ENCODE measurements at regions not wholly inside any gene's neighbourhood (a gene's known extent, or its start where the extent isn't known, plus 50 kb on each side); places are given as distances from the start of the nearest gene placed in this dataset.
"Not testable (repeated sequence)": the region's sequence is repeated elsewhere in the genome, so short reads cannot be mapped to it uniquely, and the experiment has no call there.

GRCh38 chr6:134626086-134626485, 308.2 kb upstream of the SGK1 start:
- Mint-ChIP-seq H3K27me3 (ENCODE audit: low read depth) (peaks cover 6% of the 10 kb centered on the region), H3K9me3 (no peaks in the 10 kb centered on the region), H3K36me3 (ENCODE audit: low read depth) (no peaks in the 10 kb centered on the region), H3K4me1 (ENCODE audit: low read depth) (peaks cover 11% of the 10 kb centered on the region), H3K27ac (no peak overlapping the region), H3K4me3 (no peak overlapping the region)
- DNase-seq (ENCODE audit: low spot score): no peak

GRCh38 chr6:134624781-134625180, 306.9 kb upstream of the SGK1 start:
- no peak for DNase-seq (ENCODE audit: low spot score)
- Mint-ChIP-seq H3K9me3 (no peaks in the 10 kb centered on the region), H3K27ac (no peak overlapping the region), H3K36me3 (ENCODE audit: low read depth) (no peaks in the 10 kb centered on the region), H3K27me3 (ENCODE audit: low read depth) (no peaks in the 10 kb centered on the region), H3K4me1 (ENCODE audit: low read depth) (peaks cover 6% of the 10 kb centered on the region), H3K4me3 (no peak overlapping the region)

GRCh38 chr6:134623401-134623800, 305.5 kb upstream of the SGK1 start:
- H3K27ac Mint-ChIP-seq: no peak overlapping the region
- peaks cover 3% of the 10 kb centered on the region for H3K27me3 Mint-ChIP-seq (ENCODE audit: low read depth)
- no peak for DNase-seq (ENCODE audit: low spot score)
- no peak overlapping the region for H3K4me3 Mint-ChIP-seq
- no peaks in the 10 kb centered on the region for H3K9me3 Mint-ChIP-seq
- H3K4me1 Mint-ChIP-seq (ENCODE audit: low read depth): peaks cover 9% of the 10 kb centered on the region
- no peaks in the 10 kb centered on the region for H3K36me3 Mint-ChIP-seq (ENCODE audit: low read depth)

GRCh38 chr6:134622382-134623173, 304.7 kb upstream of the SGK1 start:
- Mint-ChIP-seq H3K9me3 (no peaks in the 10 kb centered on the region), H3K27me3 (ENCODE audit: low read depth) (peaks cover 3% of the 10 kb centered on the region), H3K4me3 (no peak overlapping the region), H3K27ac (no peak overlapping the region), H3K4me1 (ENCODE audit: low read depth) (peaks cover 9% of the 10 kb centered on the region), H3K36me3 (ENCODE audit: low read depth) (no peaks in the 10 kb centered on the region)
- DNase-seq (ENCODE audit: low spot score): no peak

- H3K27ac Mint-ChIP-seq: no peak overlapping the region
- no peaks in the 10 kb centered on the region for H3K9me3 Mint-ChIP-seq
- H3K4me1 Mint-ChIP-seq (ENCODE audit: low read depth): peaks cover 9% of the 10 kb centered on the region
- H3K4me3 Mint-ChIP-seq: no peak overlapping the region
- DNase-seq (ENCODE audit: low spot score): no peak
- H3K27me3 Mint-ChIP-seq (ENCODE audit: low read depth): peaks cover 3% of the 10 kb centered on the region
- no peaks in the 10 kb centered on the region for H3K36me3 Mint-ChIP-seq (ENCODE audit: low read depth)
Measured at GRCh38 chr6:134621858-134622257, 303.9 kb upstream of the SGK1 start.

- Mint-ChIP-seq H3K27me3 (ENCODE audit: low read depth) (peaks cover 3% of the 10 kb centered on the region), H3K4me3 (no peak overlapping the region), H3K4me1 (ENCODE audit: low read depth) (peaks cover 7% of the 10 kb centered on the region), H3K27ac (no peak overlapping the region), H3K36me3 (ENCODE audit: low read depth) (no peaks in the 10 kb centered on the region), H3K9me3 (no peaks in the 10 kb centered on the region)
- DNase-seq (ENCODE audit: low spot score): no peak
Measured at GRCh38 chr6:134619789-134620188, 301.9 kb upstream of the SGK1 start.

GRCh38 chr6:134619077-134619476, 301.2 kb upstream of the SGK1 start:
- Mint-ChIP-seq H3K27me3 (ENCODE audit: low read depth) (peaks cover 3% of the 10 kb centered on the region), H3K9me3 (no peaks in the 10 kb centered on the region), H3K27ac (no peak overlapping the region), H3K4me3 (no peak overlapping the region), H3K36me3 (ENCODE audit: low read depth) (no peaks in the 10 kb centered on the region), H3K4me1 (ENCODE audit: low read depth) (peaks cover 4% of the 10 kb centered on the region)
- DNase-seq (ENCODE audit: low spot score): no peak

- Mint-ChIP-seq H3K27me3 (ENCODE audit: low read depth) (peaks cover 3% of the 10 kb centered on the region), H3K4me3 (no peak overlapping the region), H3K9me3 (no peaks in the 10 kb centered on the region), H3K36me3 (ENCODE audit: low read depth) (no peaks in the 10 kb centered on the region), H3K27ac (no peak overlapping the region), H3K4me1 (ENCODE audit: low read depth) (peaks cover 3% of the 10 kb centered on the region)
- DNase-seq (ENCODE audit: low spot score): no peak
Measured at GRCh38 chr6:134614606-134615485, 296.9 kb upstream of the SGK1 start.

GRCh38 chr6:134612128-134612527, 294.2 kb upstream of the SGK1 start:
- not testable (repeated sequence) for H3K9me3 Mint-ChIP-seq

GRCh38 chr6:134610411-134610810, 292.5 kb upstream of the SGK1 start:
- Mint-ChIP-seq H3K4me1 (ENCODE audit: low read depth) (no peaks in the 10 kb centered on the region), H3K27ac (no peak overlapping the region), H3K36me3 (ENCODE audit: low read depth) (no peaks in the 10 kb centered on the region), H3K4me3 (no peak overlapping the region), H3K27me3 (ENCODE audit: low read depth) (no peaks in the 10 kb centered on the region), H3K9me3 (no peaks in the 10 kb centered on the region)
- no peak for DNase-seq (ENCODE audit: low spot score)

More at GRCh38 chr6:134612128-134612527, 294.2 kb upstream of the SGK1 start:
- not testable (repeated sequence) for DNase-seq (ENCODE audit: low spot score); H3K4me1 Mint-ChIP-seq (ENCODE audit: low read depth); H3K36me3 Mint-ChIP-seq (ENCODE audit: low read depth); H3K27me3 Mint-ChIP-seq (ENCODE audit: low read depth); H3K4me3 Mint-ChIP-seq; H3K27ac Mint-ChIP-seq

GRCh38 chr6:134609716-134610261, 291.9 kb upstream of the SGK1 start:
- H3K4me3 Mint-ChIP-seq: no peak overlapping the region
- no peaks in the 10 kb centered on the region for H3K36me3 Mint-ChIP-seq (ENCODE audit: low read depth)
- no peak overlapping the region for H3K27ac Mint-ChIP-seq
- no peaks in the 10 kb centered on the region for H3K9me3 Mint-ChIP-seq
- no peak for DNase-seq (ENCODE audit: low spot score)
- no peaks in the 10 kb centered on the region for H3K27me3 Mint-ChIP-seq (ENCODE audit: low read depth)
- no peaks in the 10 kb centered on the region for H3K4me1 Mint-ChIP-seq (ENCODE audit: low read depth)

- Mint-ChIP-seq H3K27ac (no peak overlapping the region), H3K36me3 (ENCODE audit: low read depth) (no peaks in the 10 kb centered on the region), H3K4me3 (no peak overlapping the region), H3K4me1 (ENCODE audit: low read depth) (no peaks in the 10 kb centered on the region), H3K27me3 (ENCODE audit: low read depth) (no peaks in the 10 kb centered on the region), H3K9me3 (no peaks in the 10 kb centered on the region)
- DNase-seq (ENCODE audit: low spot score): no peak
Measured at GRCh38 chr6:134607411-134607810, 289.5 kb upstream of the SGK1 start.

- Mint-ChIP-seq H3K36me3 (ENCODE audit: low read depth) (no peaks in the 10 kb centered on the region), H3K4me3 (no peak overlapping the region), H3K9me3 (peaks cover 17% of the 10 kb centered on the region), H3K27ac (no peak overlapping the region), H3K27me3 (ENCODE audit: low read depth) (peaks cover 4% of the 10 kb centered on the region), H3K4me1 (ENCODE audit: low read depth) (no peaks in the 10 kb centered on the region)
- no peak for DNase-seq (ENCODE audit: low spot score)
Measured at GRCh38 chr6:134605034-134605433, 287.1 kb upstream of the SGK1 start.

GRCh38 chr6:134604014-134604676, 286.2 kb upstream of the SGK1 start:
- H3K27me3 Mint-ChIP-seq (ENCODE audit: low read depth): peaks cover 4% of the 10 kb centered on the region
- no peak for DNase-seq (ENCODE audit: low spot score)
- no peaks in the 10 kb centered on the region for H3K4me1 Mint-ChIP-seq (ENCODE audit: low read depth)
- H3K36me3 Mint-ChIP-seq (ENCODE audit: low read depth): no peaks in the 10 kb centered on the region
- peaks cover 17% of the 10 kb centered on the region for H3K9me3 Mint-ChIP-seq
- no peak overlapping the region for H3K4me3 Mint-ChIP-seq
- no peak overlapping the region for H3K27ac Mint-ChIP-seq
